ENCODE measurements at regions not wholly inside any gene's neighbourhood (a gene's known extent, or its start where the extent isn't known, plus 50 kb on each side); places are given as distances from the start of the nearest gene placed in this dataset.
A peak's percentile ranks its signal among the peaks of the same experiment; 100 is the strongest.

- DNase-seq = peak; percentile 42
Observed at GRCh38 chr10:44243851-44244510, 140.9 kb downstream of the CXCL12 start.

- DNase-seq = no peak
Observed at GRCh38 chr10:44242826-44243225, 142.1 kb downstream of the CXCL12 start.

- DNase-seq = no peak
Observed at GRCh38 chr10:44242091-44242490, 142.8 kb downstream of the CXCL12 start.

GRCh38 chr10:44240584-44241205 is 144.2 kb downstream of the CXCL12 start:
- no peak for DNase-seq

- no peak for DNase-seq
Observed at GRCh38 chr10:44238212-44238611, 146.7 kb downstream of the CXCL12 start.

- DNase-seq = no peak
Observed at GRCh38 chr10:44237364-44238049, 147.4 kb downstream of the CXCL12 start.

GRCh38 chr10:44235363-44235762 is 149.5 kb downstream of the CXCL12 start:
- DNase-seq = no peak

GRCh38 chr10:44234483-44234875 is 150.4 kb downstream of the CXCL12 start:
- no peak for DNase-seq

GRCh38 chr10:44233561-44234482 is 151.1 kb downstream of the CXCL12 start:
- peak; percentile 89 for DNase-seq

GRCh38 chr10:44217274-44217820 is 167.6 kb downstream of the CXCL12 start:
- DNase-seq = no peak

- no peak for DNase-seq
Observed at GRCh38 chr10:44216073-44216472, 168.8 kb downstream of the CXCL12 start.

- DNase-seq = no peak
Observed at GRCh38 chr10:44209811-44210210, 175.1 kb downstream of the CXCL12 start.

- DNase-seq = no peak
Observed at GRCh38 chr10:44207160-44207559, 177.7 kb downstream of the CXCL12 start.

GRCh38 chr10:44206127-44206818 is 178.6 kb downstream of the CXCL12 start:
- no peak for DNase-seq

- no peak for DNase-seq
Observed at GRCh38 chr10:44205067-44205466, 179.8 kb downstream of the CXCL12 start.

- no peak for DNase-seq
Observed at GRCh38 chr10:44203535-44203934, 181.4 kb downstream of the CXCL12 start.

GRCh38 chr10:44202952-44203351 is 181.9 kb downstream of the CXCL12 start:
- no peak for DNase-seq

GRCh38 chr10:44201656-44202055 is 183.2 kb downstream of the CXCL12 start:
- DNase-seq = no peak

- no peak for DNase-seq
Observed at GRCh38 chr10:44201011-44201410, 183.9 kb downstream of the CXCL12 start.

- no peak for DNase-seq
Observed at GRCh38 chr10:44199991-44200655, 184.8 kb downstream of the CXCL12 start.

GRCh38 chr10:44199267-44199666 is 185.6 kb downstream of the CXCL12 start:
- no peak for DNase-seq

Measured in renal pelvis (tissue), 1 donor.